ENCODE measurements at regions not wholly inside any gene's neighbourhood (a gene's known extent, or its start where the extent isn't known, plus 50 kb on each side); places are given as distances from the start of the nearest gene placed in this dataset.
"Not testable (repeated sequence)": the region's sequence is repeated elsewhere in the genome, so short reads cannot be mapped to it uniquely, and the experiment has no call there.

GRCh38 chr10:78328592-78329404 lies 295.1 kb downstream of the RPS24 start:
- no peak for FAIRE-seq
- no peak for DNase-seq (ENCODE audit: extremely low spot score, insufficient read length, low read depth)

GRCh38 chr10:78330884-78331283 lies 297.2 kb downstream of the RPS24 start:
- FAIRE-seq: no peak
- DNase-seq (ENCODE audit: extremely low spot score, insufficient read length, low read depth): no peak

GRCh38 chr10:78331391-78331922 lies 297.8 kb downstream of the RPS24 start:
- FAIRE-seq: no peak

GRCh38 chr10:78332012-78332411 lies 298.3 kb downstream of the RPS24 start:
- FAIRE-seq: no peak
- no peak for DNase-seq (ENCODE audit: extremely low spot score, insufficient read length, low read depth)

More at GRCh38 chr10:78331391-78331922, 297.8 kb downstream of the RPS24 start:
- no peak for DNase-seq (ENCODE audit: extremely low spot score, insufficient read length, low read depth)

GRCh38 chr10:78332657-78333056 lies 299.0 kb downstream of the RPS24 start:
- DNase-seq (ENCODE audit: extremely low spot score, insufficient read length, low read depth) (no peak), FAIRE-seq (no peak)

- FAIRE-seq: no peak
These were observed 299.9 kb downstream of the RPS24 start for GRCh38 chr10:78333362-78334143.

GRCh38 chr10:78335371-78335690 lies 301.7 kb downstream of the RPS24 start:
- FAIRE-seq (no peak), DNase-seq (ENCODE audit: extremely low spot score, insufficient read length, low read depth) (no peak)

More at GRCh38 chr10:78333362-78334143, 299.9 kb downstream of the RPS24 start:
- DNase-seq (ENCODE audit: extremely low spot score, insufficient read length, low read depth): no peak

- no peak for DNase-seq (ENCODE audit: extremely low spot score, insufficient read length, low read depth)
- FAIRE-seq: no peak
These were observed 302.2 kb downstream of the RPS24 start for GRCh38 chr10:78335691-78336401.

- DNase-seq (ENCODE audit: extremely low spot score, insufficient read length, low read depth) (no peak), FAIRE-seq (no peak)
These were observed 302.7 kb downstream of the RPS24 start for GRCh38 chr10:78336402-78336791.

- DNase-seq (ENCODE audit: extremely low spot score, insufficient read length, low read depth): no peak
- no peak for FAIRE-seq
These were observed 303.4 kb downstream of the RPS24 start for GRCh38 chr10:78337016-78337415.

GRCh38 chr10:78337646-78338391 lies 304.2 kb downstream of the RPS24 start:
- DNase-seq (ENCODE audit: extremely low spot score, insufficient read length, low read depth) (no peak), FAIRE-seq (no peak)

- no peak for FAIRE-seq
- DNase-seq (ENCODE audit: extremely low spot score, insufficient read length, low read depth): no peak
These were observed 305.1 kb downstream of the RPS24 start for GRCh38 chr10:78338717-78339116.

- FAIRE-seq (no peak), DNase-seq (ENCODE audit: extremely low spot score, insufficient read length, low read depth) (no peak)
These were observed 305.6 kb downstream of the RPS24 start for GRCh38 chr10:78339251-78339650.

GRCh38 chr10:78341953-78342614 lies 308.4 kb downstream of the RPS24 start:
- FAIRE-seq (no peak), DNase-seq (ENCODE audit: extremely low spot score, insufficient read length, low read depth) (no peak)

GRCh38 chr10:78342827-78343653 lies 309.4 kb downstream of the RPS24 start:
- no peak for FAIRE-seq
- DNase-seq (ENCODE audit: extremely low spot score, insufficient read length, low read depth): no peak

GRCh38 chr10:78344257-78344656 lies 310.6 kb downstream of the RPS24 start:
- DNase-seq (ENCODE audit: extremely low spot score, insufficient read length, low read depth); FAIRE-seq: not testable (repeated sequence)

GRCh38 chr10:78345515-78345914 lies 311.9 kb downstream of the RPS24 start:
- FAIRE-seq; DNase-seq (ENCODE audit: extremely low spot score, insufficient read length, low read depth): not testable (repeated sequence)

- FAIRE-seq: no peak
- no peak for DNase-seq (ENCODE audit: extremely low spot score, insufficient read length, low read depth)
These were observed 313.1 kb downstream of the RPS24 start for GRCh38 chr10:78346721-78347120.

Data from GM18507 (cell line).